ENCODE measurements at regions not wholly inside any gene's neighbourhood (a gene's known extent, or its start where the extent isn't known, plus 50 kb on each side); places are given as distances from the start of the nearest gene placed in this dataset.

DNA sequence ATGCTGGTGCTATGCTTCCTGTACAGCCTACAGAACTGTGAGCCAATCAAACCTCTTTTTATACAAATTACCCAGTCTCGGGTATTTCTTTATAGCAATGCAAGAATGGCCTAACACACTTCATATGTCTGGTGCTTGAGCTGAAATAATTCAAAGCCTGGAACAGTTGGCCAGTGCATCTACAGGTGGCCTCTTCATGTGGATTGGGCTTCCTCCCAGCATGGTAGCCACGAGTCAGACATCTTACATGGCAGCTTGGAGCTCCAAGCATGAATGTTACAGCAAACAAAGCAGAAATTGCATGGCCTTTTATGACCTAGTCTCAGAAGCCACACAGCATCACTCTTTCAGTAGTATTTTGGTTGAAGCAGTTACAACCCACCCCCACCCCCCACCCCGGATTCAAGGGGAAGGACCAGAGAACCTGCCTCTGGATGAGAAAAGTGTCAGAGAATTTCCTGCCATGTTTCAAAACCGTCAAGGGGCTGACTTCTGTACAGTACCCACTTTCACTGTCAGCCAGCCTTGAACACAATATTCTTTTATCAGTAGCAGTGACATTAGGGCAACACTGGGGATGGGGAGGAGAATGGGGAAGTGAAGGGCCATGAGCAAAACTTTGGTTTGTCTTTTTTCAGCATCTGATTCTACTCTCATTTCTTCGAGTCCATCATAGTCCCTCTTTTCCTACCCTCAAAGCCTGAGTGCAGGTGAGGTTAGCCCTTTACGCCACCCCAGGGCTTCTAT is 368.7 kb downstream of the BCOR start:
- H3K9me3 ChIP-seq (ENCODE audit: low read length), result no peaks in the 10 kb centered on the region

DNA sequence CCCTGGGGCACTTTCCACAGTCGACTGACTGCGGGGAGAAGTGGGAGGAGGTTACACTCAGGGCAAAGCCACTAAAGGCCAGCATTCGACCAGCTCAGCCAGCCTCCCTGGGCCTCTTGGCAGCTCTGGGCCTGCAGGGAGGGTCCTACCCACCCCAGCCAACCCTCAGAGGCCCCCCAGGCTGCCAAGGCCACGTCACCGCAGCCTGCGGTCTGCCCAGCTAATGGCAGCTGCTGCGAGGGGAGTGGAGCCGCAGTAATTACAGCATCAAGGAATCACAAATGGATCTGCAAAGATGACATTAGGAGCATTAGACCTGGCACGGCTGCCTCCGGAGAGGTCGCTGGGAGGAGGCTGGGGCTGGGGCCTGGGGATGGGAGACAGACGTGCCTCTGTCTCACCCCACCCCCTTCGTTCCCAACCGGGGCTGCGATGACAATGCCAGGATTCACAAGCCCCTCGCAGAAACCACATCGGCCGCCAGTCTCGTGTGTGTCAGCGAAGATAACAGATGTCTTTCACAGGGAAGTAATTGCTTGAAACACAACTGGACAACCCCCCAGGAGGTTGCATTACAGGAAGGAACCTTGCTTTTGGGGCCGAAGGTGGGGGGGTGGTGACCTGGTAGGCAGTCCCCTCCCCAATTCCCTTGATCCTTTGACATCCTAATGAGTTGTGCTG is 367.6 kb downstream of the BCOR start:
- no peak overlapping the region for H3K27ac ChIP-seq (ENCODE audit: low read depth, low read length, poor library complexity, severe bottlenecking)
- H3F3A ChIP-seq (ENCODE audit: insufficient read depth, low read length), result no peaks in the 10 kb centered on the region
- peak overlapping the region; percentile 37; the same call in 1 of the 2 replicates for H3K4me2 ChIP-seq (ENCODE audit: low read length)
- no peaks in the 10 kb centered on the region for H3K79me2 ChIP-seq (ENCODE audit: insufficient read depth, low read length)
- peaks cover 42% of the 10 kb centered on the region for H3K4me1 ChIP-seq (ENCODE audit: insufficient read depth, low read length, severe bottlenecking)
- TF ChIP-seq, protein P1, sequence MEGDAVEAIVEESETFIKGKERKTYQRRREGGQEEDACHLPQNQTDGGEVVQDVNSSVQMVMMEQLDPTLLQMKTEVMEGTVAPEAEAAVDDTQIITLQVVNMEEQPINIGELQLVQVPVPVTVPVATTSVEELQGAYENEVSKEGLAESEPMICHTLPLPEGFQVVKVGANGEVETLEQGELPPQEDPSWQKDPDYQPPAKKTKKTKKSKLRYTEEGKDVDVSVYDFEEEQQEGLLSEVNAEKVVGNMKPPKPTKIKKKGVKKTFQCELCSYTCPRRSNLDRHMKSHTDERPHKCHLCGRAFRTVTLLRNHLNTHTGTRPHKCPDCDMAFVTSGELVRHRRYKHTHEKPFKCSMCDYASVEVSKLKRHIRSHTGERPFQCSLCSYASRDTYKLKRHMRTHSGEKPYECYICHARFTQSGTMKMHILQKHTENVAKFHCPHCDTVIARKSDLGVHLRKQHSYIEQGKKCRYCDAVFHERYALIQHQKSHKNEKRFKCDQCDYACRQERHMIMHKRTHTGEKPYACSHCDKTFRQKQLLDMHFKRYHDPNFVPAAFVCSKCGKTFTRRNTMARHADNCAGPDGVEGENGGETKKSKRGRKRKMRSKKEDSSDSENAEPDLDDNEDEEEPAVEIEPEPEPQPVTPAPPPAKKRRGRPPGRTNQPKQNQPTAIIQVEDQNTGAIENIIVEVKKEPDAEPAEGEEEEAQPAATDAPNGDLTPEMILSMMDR (IDR thresholded peaks at IDR 0.05; ENCODE audit: low read length), result no peak
- TF ChIP-seq EZH2 (IDR thresholded peaks at IDR 0.05; ENCODE audit: borderline replicate concordance, low read length), result no peak
- H3K36me3 ChIP-seq (ENCODE audit: insufficient read depth, low read length), result no peaks in the 10 kb centered on the region; the same call in 1 of the 2 replicates
- no peak overlapping the region for H3K4me3 ChIP-seq (ENCODE audit: low read depth, low read length, poor library complexity, severe bottlenecking)
- H2AFZ ChIP-seq (ENCODE audit: low read length), result no peak overlapping the region
- H4K20me1 ChIP-seq (ENCODE audit: insufficient read depth, low read length), result no peaks in the 10 kb centered on the region
- H3K27me3 ChIP-seq (ENCODE audit: insufficient read depth, low read length), result no peaks in the 10 kb centered on the region
- H3K9me3 ChIP-seq (ENCODE audit: low read length), result no peaks in the 10 kb centered on the region
- H3K9ac ChIP-seq (ENCODE audit: low read length), result no peak overlapping the region; the same call in 1 of the 2 replicates
- H3K9me2 ChIP-seq (ENCODE audit: low read depth, low read length), result no peaks in the 10 kb centered on the region

More for the DNA sequence above, 368.7 kb downstream of the BCOR start:
- no peak overlapping the region for H2AFZ ChIP-seq (ENCODE audit: low read length)
- no peaks in the 10 kb centered on the region for H3K79me2 ChIP-seq (ENCODE audit: insufficient read depth, low read length)
- TF ChIP-seq, protein P1 (IDR thresholded peaks at IDR 0.05; ENCODE audit: low read length), result no peak
- no peak for TF ChIP-seq EZH2 (IDR thresholded peaks at IDR 0.05; ENCODE audit: borderline replicate concordance, low read length)
- H3K9me2 ChIP-seq (ENCODE audit: low read depth, low read length), result no peaks in the 10 kb centered on the region
- H3K27me3 ChIP-seq (ENCODE audit: insufficient read depth, low read length), result no peaks in the 10 kb centered on the region
- no peak overlapping the region for H3K4me2 ChIP-seq (ENCODE audit: low read length)
- H4K20me1 ChIP-seq (ENCODE audit: insufficient read depth, low read length), result no peaks in the 10 kb centered on the region
- H3K4me3 ChIP-seq (ENCODE audit: low read depth, low read length, poor library complexity, severe bottlenecking), result no peak overlapping the region
- H3K36me3 ChIP-seq (ENCODE audit: insufficient read depth, low read length), result no peaks in the 10 kb centered on the region; the same call in 1 of the 2 replicates
- H3K27ac ChIP-seq (ENCODE audit: low read depth, low read length, poor library complexity, severe bottlenecking), result no peak overlapping the region
- no peaks in the 10 kb centered on the region for H3F3A ChIP-seq (ENCODE audit: insufficient read depth, low read length)
- H3K4me1 ChIP-seq (ENCODE audit: insufficient read depth, low read length, severe bottlenecking), result peaks cover 44% of the 10 kb centered on the region
- no peak overlapping the region for H3K9ac ChIP-seq (ENCODE audit: low read length)

DNA sequence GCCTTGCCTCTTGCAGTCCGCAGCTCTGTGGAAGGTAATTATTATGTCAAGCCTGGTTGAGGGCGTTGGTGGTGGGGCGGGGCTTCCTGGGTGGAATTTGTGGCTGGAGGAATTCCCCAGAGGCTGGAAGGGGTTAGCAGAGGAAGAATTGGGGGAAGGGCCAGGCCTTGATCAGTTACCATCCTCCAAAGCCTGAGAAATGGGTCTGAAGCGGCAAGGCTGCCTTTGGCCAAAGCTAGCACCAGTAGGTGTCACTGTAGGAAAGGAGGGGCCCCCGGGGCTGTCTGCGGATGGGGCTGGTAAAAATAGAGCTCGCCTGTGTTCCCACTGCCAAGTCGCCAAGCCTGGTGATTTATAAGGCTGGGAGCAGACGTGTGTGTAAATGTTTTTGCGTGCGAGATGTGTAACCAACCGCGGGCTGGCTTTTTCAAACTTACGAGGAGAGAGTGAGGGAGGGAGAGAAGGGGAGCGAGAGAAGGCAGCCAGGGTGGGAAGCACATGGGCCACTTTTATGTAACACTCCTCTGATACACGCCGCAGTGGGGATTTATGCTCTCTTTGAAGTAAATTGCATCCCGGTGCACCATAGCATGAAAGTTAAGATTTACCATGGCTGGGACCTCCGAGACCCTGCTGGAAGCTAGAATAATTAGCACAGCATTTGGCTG is 367.0 kb downstream of the BCOR start:
- no peaks in the 10 kb centered on the region; the same call in 1 of the 2 replicates for H3K36me3 ChIP-seq (ENCODE audit: insufficient read depth, low read length)
- no peaks in the 10 kb centered on the region for H3K9me3 ChIP-seq (ENCODE audit: low read length)
- H2AFZ ChIP-seq (ENCODE audit: low read length), result no peak overlapping the region
- H3K9me2 ChIP-seq (ENCODE audit: low read depth, low read length), result no peaks in the 10 kb centered on the region
- H3K9ac ChIP-seq (ENCODE audit: low read length), result peak overlapping the region; percentile 56; the same call in 1 of the 2 replicates
- H3K27me3 ChIP-seq (ENCODE audit: insufficient read depth, low read length), result no peaks in the 10 kb centered on the region
- no peaks in the 10 kb centered on the region for H3F3A ChIP-seq (ENCODE audit: insufficient read depth, low read length)
- peak overlapping the region; percentile 61 for H3K27ac ChIP-seq (ENCODE audit: low read depth, low read length, poor library complexity, severe bottlenecking)
- no peaks in the 10 kb centered on the region for H4K20me1 ChIP-seq (ENCODE audit: insufficient read depth, low read length)
- no peaks in the 10 kb centered on the region for H3K79me2 ChIP-seq (ENCODE audit: insufficient read depth, low read length)
- peak overlapping the region; percentile 37; the same call in 1 of the 2 replicates for H3K4me2 ChIP-seq (ENCODE audit: low read length)
- H3K4me3 ChIP-seq (ENCODE audit: low read depth, low read length, poor library complexity, severe bottlenecking), result no peak overlapping the region
- H3K4me1 ChIP-seq (ENCODE audit: insufficient read depth, low read length, severe bottlenecking), result peaks cover 47% of the 10 kb centered on the region
- TF ChIP-seq EZH2 (IDR thresholded peaks at IDR 0.05; ENCODE audit: borderline replicate concordance, low read length), result no peak
- TF ChIP-seq, protein P1 (IDR thresholded peaks at IDR 0.05; ENCODE audit: low read length), result peak; percentile 72
